ENCODE measurements at regions not wholly inside any gene's neighbourhood (a gene's known extent, or its start where the extent isn't known, plus 50 kb on each side); places are given as distances from the start of the nearest gene placed in this dataset.
A peak's percentile ranks its signal among the peaks of the same experiment; 100 is the strongest.

DNA sequence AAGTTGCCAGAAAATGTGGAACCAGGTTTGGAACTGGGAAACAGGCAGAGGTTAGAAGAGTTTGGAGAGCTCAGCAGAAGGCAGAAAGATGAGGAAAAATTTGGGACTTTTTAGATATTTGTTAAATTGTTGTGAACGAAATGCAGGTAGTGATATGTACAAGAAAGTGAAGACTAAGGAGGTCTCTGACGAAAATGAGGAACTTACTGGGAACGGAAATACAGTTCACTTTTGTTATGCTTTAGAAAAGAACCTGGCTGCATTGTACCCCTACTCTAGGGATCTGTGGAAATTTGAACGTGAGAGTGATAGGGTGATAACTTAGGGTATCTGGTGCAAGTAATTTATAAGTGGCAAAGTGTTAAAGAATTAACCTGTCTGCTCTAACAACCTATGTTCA, 632.4 kb downstream of the SLITRK5 start:
- FAIRE-seq (no peak), DNase-seq (no peak)
- Histone ChIP-seq H3K4me1 (ENCODE audit: control insufficient read depth in 3 of 3, insufficient read depth in 2 of 3, low read depth in 1 of 3, low read length in 2 of 3) (no peaks in the 10 kb centered on the region), H3K27ac (ENCODE audit: low read depth in 1 of 3, low read length in 2 of 3) (no peak overlapping the region), H3K9me3 (ENCODE audit: control insufficient read depth in 2 of 2, insufficient read depth in 1 of 2, low read depth in 1 of 2, low read length in 1 of 2) (peaks cover 0 to 8% of the 10 kb centered on the region in 2 donors), H3K27me3 (ENCODE audit: control insufficient read depth in 3 of 3, insufficient read depth in 3 of 3, low read length in 3 of 3) (no peaks in the 10 kb centered on the region), H3K4me3 (ENCODE audit: low read depth in 1 of 3, low read length in 3 of 3) (no peak overlapping the region), H3K36me3 (ENCODE audit: control insufficient read depth in 3 of 3, insufficient read depth in 2 of 3, low read depth in 1 of 3, low read length in 3 of 3) (no peaks in the 10 kb centered on the region)
- 59 to 77% (median 69%) methylated on average over 4 of the region's 4 CpGs for WGBS, 3 donors

GRCh38 chr13:88314496-88314895, 643.3 kb downstream of the SLITRK5 start:
- no peaks in the 10 kb centered on the region for H3K9me3 ChIP-seq (ENCODE audit: control insufficient read depth in 2 of 2, insufficient read depth in 1 of 2, low read depth in 1 of 2, low read length in 1 of 2)
- WGBS, 3 donors: 37 to 43% (median 42%) methylated on average over 1 of the region's 1 CpG
- DNase-seq: no peak
- H3K27me3 ChIP-seq (ENCODE audit: control insufficient read depth in 3 of 3, insufficient read depth in 3 of 3, low read length in 3 of 3): no peaks in the 10 kb centered on the region
- FAIRE-seq: peak; percentile 33
- no peak overlapping the region for H3K4me3 ChIP-seq (ENCODE audit: low read depth in 1 of 3, low read length in 3 of 3)
- H3K4me1 ChIP-seq (ENCODE audit: control insufficient read depth in 3 of 3, insufficient read depth in 2 of 3, low read depth in 1 of 3, low read length in 2 of 3): no peaks in the 10 kb centered on the region
- no peak overlapping the region for H3K27ac ChIP-seq (ENCODE audit: low read depth in 1 of 3, low read length in 2 of 3)
- no peaks in the 10 kb centered on the region for H3K36me3 ChIP-seq (ENCODE audit: control insufficient read depth in 3 of 3, insufficient read depth in 2 of 3, low read depth in 1 of 3, low read length in 3 of 3)

DNA sequence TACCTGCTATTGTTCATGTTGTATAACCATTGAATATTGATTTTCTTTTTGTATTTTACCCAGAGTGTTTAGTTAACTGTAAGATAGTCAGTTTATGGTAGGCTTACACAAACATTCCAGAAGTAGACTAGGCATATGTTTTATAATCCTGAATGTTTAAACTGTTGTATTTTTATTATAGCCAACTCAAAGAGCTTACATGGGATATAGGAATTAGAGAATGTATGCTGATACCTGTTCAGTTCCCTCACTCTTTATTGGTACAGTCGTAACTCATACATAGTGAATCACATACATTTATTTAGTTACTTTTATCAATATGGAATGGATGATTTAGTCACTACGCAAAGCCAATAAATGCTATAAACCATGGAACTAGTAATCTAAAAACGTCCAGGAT, 657.9 kb downstream of the SLITRK5 start:
- FAIRE-seq (no peak), DNase-seq (peak; percentile 9 to 19)
- H3K4me1 ChIP-seq (ENCODE audit: control insufficient read depth in 3 of 3, insufficient read depth in 2 of 3, low read depth in 1 of 3, low read length in 2 of 3): no peaks in the 10 kb centered on the region
- no peaks in the 10 kb centered on the region for H3K27me3 ChIP-seq (ENCODE audit: control insufficient read depth in 3 of 3, insufficient read depth in 3 of 3, low read length in 3 of 3)
- H3K9me3 ChIP-seq (ENCODE audit: control insufficient read depth in 2 of 2, insufficient read depth in 1 of 2, low read depth in 1 of 2, low read length in 1 of 2): peaks cover 0 to 5% of the 10 kb centered on the region in 2 donors
- H3K27ac ChIP-seq (ENCODE audit: low read depth in 1 of 3, low read length in 2 of 3): no peak overlapping the region
- no peak overlapping the region for H3K4me3 ChIP-seq (ENCODE audit: low read depth in 1 of 3, low read length in 3 of 3)
- no peaks in the 10 kb centered on the region for H3K36me3 ChIP-seq (ENCODE audit: control insufficient read depth in 3 of 3, insufficient read depth in 2 of 3, low read depth in 1 of 3, low read length in 3 of 3)
- 22 to 54% (median 29%) methylated on average over 3 of the region's 3 CpGs for WGBS, 3 donors

DNA sequence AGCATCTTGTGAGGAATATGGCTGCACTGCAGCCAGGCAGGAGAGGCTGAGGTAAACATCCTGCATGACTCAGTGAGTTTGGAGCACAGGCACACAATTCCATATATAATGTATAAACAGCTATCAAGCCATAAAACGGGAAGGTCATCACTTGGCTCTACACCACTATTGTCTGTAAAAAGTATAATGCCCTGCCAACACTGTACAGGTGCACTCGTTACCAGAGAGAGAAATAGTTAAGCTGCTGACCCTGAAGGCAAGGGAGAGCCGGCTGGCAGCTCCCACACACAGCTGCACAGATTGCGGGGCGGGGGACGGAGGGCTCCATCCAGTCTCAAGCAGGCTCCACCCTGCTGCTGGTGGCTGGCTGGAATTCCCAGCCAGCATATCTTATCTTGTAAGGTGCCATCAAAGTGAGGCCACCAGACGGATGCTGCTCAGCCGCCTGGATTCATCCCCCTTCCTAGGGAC, 668.1 kb downstream of the SLITRK5 start:
- DNase-seq: peak in 1 of 2 donors; percentile 9
- Histone ChIP-seq H3K4me3 (ENCODE audit: low read depth in 1 of 3, low read length in 3 of 3) (no peak overlapping the region), H3K9me3 (ENCODE audit: control insufficient read depth in 2 of 2, insufficient read depth in 1 of 2, low read depth in 1 of 2, low read length in 1 of 2) (no peaks in the 10 kb centered on the region), H3K36me3 (ENCODE audit: control insufficient read depth in 3 of 3, insufficient read depth in 2 of 3, low read depth in 1 of 3, low read length in 3 of 3) (no peaks in the 10 kb centered on the region), H3K27ac (ENCODE audit: low read depth in 1 of 3, low read length in 2 of 3) (no peak overlapping the region), H3K27me3 (ENCODE audit: control insufficient read depth in 3 of 3, insufficient read depth in 3 of 3, low read length in 3 of 3) (no peaks in the 10 kb centered on the region), H3K4me1 (ENCODE audit: control insufficient read depth in 3 of 3, insufficient read depth in 2 of 3, low read depth in 1 of 3, low read length in 2 of 3) (no peaks in the 10 kb centered on the region)
- 18 to 57% (median 25%) methylated on average over 8 of the region's 8 CpGs for WGBS, 3 donors
- no peak for FAIRE-seq

DNA sequence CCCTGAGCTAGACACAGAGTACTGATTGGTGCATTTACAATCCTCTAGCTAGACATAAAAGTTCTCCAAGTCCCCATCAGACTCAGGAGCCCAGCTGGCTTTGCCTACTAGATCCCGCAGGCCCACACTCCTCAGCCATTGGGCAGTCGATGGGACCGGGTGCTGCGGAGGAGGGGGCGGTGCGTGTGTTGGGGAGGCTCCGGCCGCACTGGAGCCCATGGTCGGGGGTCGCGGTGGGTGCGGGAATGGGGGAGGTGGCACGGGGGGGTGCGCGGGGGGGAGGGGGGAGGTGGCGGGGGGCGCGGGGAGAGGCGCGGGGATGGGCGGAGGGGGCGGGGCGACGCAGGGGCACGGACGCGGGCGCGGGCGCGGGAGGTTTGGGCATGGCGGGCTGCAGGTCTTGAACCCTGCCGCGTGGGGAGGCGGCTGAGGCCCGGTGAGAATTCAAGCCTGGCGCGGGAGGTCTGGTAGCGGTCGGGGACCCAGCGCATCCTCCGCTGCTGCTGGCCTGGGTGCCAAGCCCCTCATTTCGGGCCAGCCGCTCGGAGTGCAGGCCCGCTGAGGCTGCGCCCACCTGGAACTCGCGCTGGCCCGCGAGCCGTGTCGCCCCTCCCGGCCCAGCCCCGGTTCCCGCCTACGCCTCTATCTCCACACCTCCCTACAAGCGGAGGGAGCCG, 674.1 kb downstream of the SLITRK5 start:
- no peak for DNase-seq
- H3K27ac ChIP-seq (ENCODE audit: low read depth in 1 of 3, low read length in 2 of 3): no peak overlapping the region
- H3K36me3 ChIP-seq (ENCODE audit: control insufficient read depth in 3 of 3, insufficient read depth in 2 of 3, low read depth in 1 of 3, low read length in 3 of 3): no peaks in the 10 kb centered on the region
- peaks cover 0 to 2% of the 10 kb centered on the region in 2 donors for H3K9me3 ChIP-seq (ENCODE audit: control insufficient read depth in 2 of 2, insufficient read depth in 1 of 2, low read depth in 1 of 2, low read length in 1 of 2)
- no peak overlapping the region for H3K4me3 ChIP-seq (ENCODE audit: low read depth in 1 of 3, low read length in 3 of 3)
- no peak for FAIRE-seq
- H3K4me1 ChIP-seq (ENCODE audit: control insufficient read depth in 3 of 3, insufficient read depth in 2 of 3, low read depth in 1 of 3, low read length in 2 of 3): no peaks in the 10 kb centered on the region
- WGBS, 3 donors: 96 to 99% (median 97%) methylated on average over 34 to 56 of the region's 59 CpGs
- no peaks in the 10 kb centered on the region for H3K27me3 ChIP-seq (ENCODE audit: control insufficient read depth in 3 of 3, insufficient read depth in 3 of 3, low read length in 3 of 3)

- Histone ChIP-seq H3K4me3 (ENCODE audit: low read depth in 1 of 3, low read length in 3 of 3) (no peak overlapping the region), H3K27me3 (ENCODE audit: control insufficient read depth in 3 of 3, insufficient read depth in 3 of 3, low read length in 3 of 3) (no peaks in the 10 kb centered on the region), H3K27ac (ENCODE audit: low read depth in 1 of 3, low read length in 2 of 3) (no peak overlapping the region), H3K4me1 (ENCODE audit: control insufficient read depth in 3 of 3, insufficient read depth in 2 of 3, low read depth in 1 of 3, low read length in 2 of 3) (peaks cover 0 to 3% (median 0%) of the 10 kb centered on the region in 3 donors), H3K36me3 (ENCODE audit: control insufficient read depth in 3 of 3, insufficient read depth in 2 of 3, low read depth in 1 of 3, low read length in 3 of 3) (no peaks in the 10 kb centered on the region), H3K9me3 (ENCODE audit: control insufficient read depth in 2 of 2, insufficient read depth in 1 of 2, low read depth in 1 of 2, low read length in 1 of 2) (no peaks in the 10 kb centered on the region)
- 7 to 60% (median 35%) methylated on average over 2 of the region's 2 CpGs for WGBS, 3 donors
- DNase-seq (peak; percentile 71 to 82), FAIRE-seq (no peak)
These were observed 689.6 kb downstream of the SLITRK5 start for GRCh38 chr13:88360761-88361160.

DNA sequence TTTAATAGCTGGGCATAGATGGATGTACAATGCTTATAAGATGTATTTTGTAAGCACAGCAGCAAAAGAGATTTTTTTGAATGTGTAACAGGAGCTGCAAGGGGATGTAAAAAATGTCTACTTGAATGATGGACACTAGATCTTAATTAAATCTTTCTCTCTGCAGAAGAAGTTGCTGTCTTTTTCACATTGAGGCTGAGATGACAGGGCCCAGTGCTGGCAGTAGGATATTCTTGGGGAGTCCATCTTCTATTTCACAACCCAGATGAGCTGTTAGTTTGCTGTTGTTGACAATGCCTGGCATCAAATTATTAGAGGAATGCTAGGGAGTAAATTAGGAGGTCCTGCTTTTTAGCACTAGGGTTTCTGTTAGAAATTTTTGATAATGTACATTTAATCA, 698.7 kb downstream of the SLITRK5 start:
- H3K4me1 ChIP-seq (ENCODE audit: control insufficient read depth in 3 of 3, insufficient read depth in 2 of 3, low read depth in 1 of 3, low read length in 2 of 3): no peaks in the 10 kb centered on the region
- H3K4me3 ChIP-seq (ENCODE audit: low read depth in 1 of 3, low read length in 3 of 3): no peak overlapping the region
- FAIRE-seq (no peak), DNase-seq (no peak)
- H3K36me3 ChIP-seq (ENCODE audit: control insufficient read depth in 3 of 3, insufficient read depth in 2 of 3, low read depth in 1 of 3, low read length in 3 of 3): no peaks in the 10 kb centered on the region
- no peak overlapping the region for H3K27ac ChIP-seq (ENCODE audit: low read depth in 1 of 3, low read length in 2 of 3)
- no peaks in the 10 kb centered on the region for H3K27me3 ChIP-seq (ENCODE audit: control insufficient read depth in 3 of 3, insufficient read depth in 3 of 3, low read length in 3 of 3)
- peaks cover 0 to 6% of the 10 kb centered on the region in 2 donors for H3K9me3 ChIP-seq (ENCODE audit: control insufficient read depth in 2 of 2, insufficient read depth in 1 of 2, low read depth in 1 of 2, low read length in 1 of 2)

DNA sequence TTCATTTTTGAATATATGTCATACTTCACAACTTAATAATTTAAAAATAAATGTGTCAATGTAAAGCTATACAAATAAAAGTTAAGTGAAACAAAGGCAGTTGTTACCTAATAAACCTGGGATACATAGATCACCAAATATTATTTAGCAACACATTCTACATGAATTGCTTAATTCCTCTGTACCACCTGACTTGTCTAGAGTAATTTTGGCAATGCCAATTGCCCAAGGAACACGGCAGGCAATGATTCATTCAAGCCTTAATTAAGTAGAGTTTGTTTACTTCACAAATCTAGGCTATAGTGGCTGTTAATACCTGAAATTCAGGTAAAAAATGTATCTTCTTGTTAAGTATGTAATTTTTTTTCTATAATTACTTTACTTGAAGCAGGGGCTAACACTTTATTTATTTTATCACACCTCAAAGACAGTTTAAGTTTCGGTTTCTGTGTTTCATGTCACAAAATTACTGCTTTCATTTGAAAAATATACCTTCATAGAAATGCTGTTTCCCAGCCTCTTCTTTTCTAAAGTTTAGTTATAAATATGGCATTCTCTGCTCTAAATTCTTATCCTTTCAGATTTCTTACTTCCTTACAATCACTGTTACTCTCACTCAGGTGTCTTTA, 705.7 kb downstream of the SLITRK5 start:
- 17 to 52% (median 38%) methylated on average over 2 of the region's 2 CpGs for WGBS, 3 donors
- no peak overlapping the region for H3K27ac ChIP-seq (ENCODE audit: low read depth in 1 of 3, low read length in 2 of 3)
- DNase-seq (no peak), FAIRE-seq (no peak)
- no peaks in the 10 kb centered on the region for H3K27me3 ChIP-seq (ENCODE audit: control insufficient read depth in 3 of 3, insufficient read depth in 3 of 3, low read length in 3 of 3)
- no peaks in the 10 kb centered on the region for H3K36me3 ChIP-seq (ENCODE audit: control insufficient read depth in 3 of 3, insufficient read depth in 2 of 3, low read depth in 1 of 3, low read length in 3 of 3)
- no peaks in the 10 kb centered on the region for H3K4me1 ChIP-seq (ENCODE audit: control insufficient read depth in 3 of 3, insufficient read depth in 2 of 3, low read depth in 1 of 3, low read length in 2 of 3)
- no peak overlapping the region for H3K4me3 ChIP-seq (ENCODE audit: low read depth in 1 of 3, low read length in 3 of 3)
- H3K9me3 ChIP-seq (ENCODE audit: control insufficient read depth in 2 of 2, insufficient read depth in 1 of 2, low read depth in 1 of 2, low read length in 1 of 2): peaks cover 0 to 6% of the 10 kb centered on the region in 2 donors

Data from small intestine (tissue), 7 donors.